ENCODE measurements at regions not wholly inside any gene's neighbourhood (a gene's known extent, or its start where the extent isn't known, plus 50 kb on each side); places are given as distances from the start of the nearest gene placed in this dataset.

DNA sequence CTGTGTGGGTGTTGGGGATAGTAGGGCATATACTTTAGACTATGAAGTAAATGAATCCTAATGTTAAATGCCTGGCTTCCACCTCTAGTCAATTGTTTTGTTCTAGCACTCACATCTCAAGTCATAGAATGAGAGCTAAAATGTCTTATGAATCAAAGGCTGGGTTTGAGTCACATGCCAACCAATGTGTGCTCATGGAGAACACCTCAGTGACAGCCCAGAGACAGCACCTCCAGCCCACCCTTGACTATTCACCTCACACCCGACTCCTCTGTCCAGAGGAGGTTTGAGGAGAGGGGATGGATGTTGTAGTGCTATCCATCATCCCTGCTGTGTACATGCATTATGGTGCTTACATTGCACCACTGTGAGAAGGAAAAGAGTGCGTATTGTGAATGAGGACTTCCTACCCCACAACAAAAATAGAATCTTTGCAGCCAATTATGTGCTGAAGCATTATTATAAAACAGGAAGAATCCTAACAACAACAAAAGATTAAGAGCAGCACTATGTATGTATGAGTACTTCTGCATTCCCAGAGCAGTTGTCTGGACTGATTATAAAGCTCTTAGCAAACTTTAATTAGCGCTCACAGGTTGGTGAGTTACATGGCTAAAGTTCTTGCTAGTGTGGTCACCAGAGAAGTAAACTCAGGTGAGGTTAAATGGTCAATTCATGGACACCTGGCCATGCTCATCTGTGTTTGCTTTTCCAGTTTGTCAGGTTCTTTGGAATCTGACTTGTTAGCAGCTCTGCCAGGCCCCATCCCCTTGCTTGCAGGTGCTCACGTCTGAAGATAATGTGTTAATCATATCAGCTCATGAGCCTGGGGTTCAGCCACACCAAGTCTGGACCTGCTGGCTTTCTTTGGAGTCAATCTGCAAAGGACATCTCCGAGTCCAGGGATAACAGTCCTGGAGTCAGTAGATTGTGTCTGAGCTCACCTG is 55.3 kb upstream of the NABP1 start:
- Histone ChIP-seq H3K4me1 (ENCODE audit: low read depth) (no peaks in the 10 kb centered on the region), H3K9me3 (no peaks in the 10 kb centered on the region), H3K4me3 (no peak overlapping the region), H3K36me3 (ENCODE audit: low read depth) (no peaks in the 10 kb centered on the region)
- ATAC-seq (no peak), DNase-seq (no peak)
- TF ChIP-seq, protein P1, sequence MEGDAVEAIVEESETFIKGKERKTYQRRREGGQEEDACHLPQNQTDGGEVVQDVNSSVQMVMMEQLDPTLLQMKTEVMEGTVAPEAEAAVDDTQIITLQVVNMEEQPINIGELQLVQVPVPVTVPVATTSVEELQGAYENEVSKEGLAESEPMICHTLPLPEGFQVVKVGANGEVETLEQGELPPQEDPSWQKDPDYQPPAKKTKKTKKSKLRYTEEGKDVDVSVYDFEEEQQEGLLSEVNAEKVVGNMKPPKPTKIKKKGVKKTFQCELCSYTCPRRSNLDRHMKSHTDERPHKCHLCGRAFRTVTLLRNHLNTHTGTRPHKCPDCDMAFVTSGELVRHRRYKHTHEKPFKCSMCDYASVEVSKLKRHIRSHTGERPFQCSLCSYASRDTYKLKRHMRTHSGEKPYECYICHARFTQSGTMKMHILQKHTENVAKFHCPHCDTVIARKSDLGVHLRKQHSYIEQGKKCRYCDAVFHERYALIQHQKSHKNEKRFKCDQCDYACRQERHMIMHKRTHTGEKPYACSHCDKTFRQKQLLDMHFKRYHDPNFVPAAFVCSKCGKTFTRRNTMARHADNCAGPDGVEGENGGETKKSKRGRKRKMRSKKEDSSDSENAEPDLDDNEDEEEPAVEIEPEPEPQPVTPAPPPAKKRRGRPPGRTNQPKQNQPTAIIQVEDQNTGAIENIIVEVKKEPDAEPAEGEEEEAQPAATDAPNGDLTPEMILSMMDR (IDR thresholded peaks at IDR 0.05): no peak
- intact Hi-C loops (cut with DNase I, micrococcal nuclease): no loop called here

DNA sequence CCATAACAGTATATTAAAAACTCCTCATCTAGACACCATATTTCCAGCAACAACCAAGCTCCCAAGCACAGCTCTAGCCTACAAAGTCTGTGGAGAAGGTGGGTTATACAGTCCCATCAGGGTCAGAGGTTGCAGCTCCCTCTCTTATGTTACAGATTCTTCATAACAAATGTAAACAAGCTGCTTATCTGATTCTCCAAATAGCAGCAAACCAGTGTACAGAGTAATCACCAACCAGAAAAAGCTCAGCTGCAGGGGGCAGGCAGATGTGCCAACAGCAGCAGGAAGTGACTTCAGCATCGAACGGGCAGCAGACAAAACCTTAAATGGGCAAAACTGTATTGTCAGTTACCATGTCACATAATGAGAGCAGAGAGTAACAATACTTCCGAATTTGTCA is 52.9 kb upstream of the NABP1 start:
- DNase-seq (peak in 1 of 3 donors; percentile 50), ATAC-seq (peak; percentile 71)
- Histone ChIP-seq H3K4me3 (no peak overlapping the region), H3K36me3 (ENCODE audit: low read depth) (no peaks in the 10 kb centered on the region), H3K9me3 (no peaks in the 10 kb centered on the region), H3K4me1 (ENCODE audit: low read depth) (no peaks in the 10 kb centered on the region)
- intact Hi-C loops (cut with DNase I, micrococcal nuclease): no loop called here
- TF ChIP-seq, protein P1 (IDR thresholded peaks at IDR 0.05): no peak

DNA sequence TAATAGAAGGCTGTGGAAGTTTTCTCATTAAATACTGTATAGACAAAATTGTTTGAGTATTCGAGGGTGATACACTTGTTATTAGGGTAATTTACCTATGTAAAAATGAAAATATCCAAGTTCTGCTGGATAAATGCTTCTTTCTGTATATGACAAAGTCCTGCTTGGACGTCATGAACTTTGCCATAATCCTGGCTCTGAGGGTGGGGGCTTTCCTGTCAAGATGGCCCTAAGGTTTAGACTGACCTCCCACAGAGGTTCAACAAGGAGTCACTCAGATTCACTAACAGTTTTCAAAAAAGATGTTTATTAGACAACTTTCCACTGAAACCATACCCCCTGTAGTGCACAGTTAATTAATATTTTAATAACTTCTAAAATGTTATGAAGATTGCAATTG is 52.5 kb upstream of the NABP1 start:
- DNase-seq (no peak), ATAC-seq (no peak)
- intact Hi-C loops (cut with DNase I, micrococcal nuclease): no loop called here
- Histone ChIP-seq H3K4me1 (ENCODE audit: low read depth) (no peaks in the 10 kb centered on the region), H3K9me3 (no peaks in the 10 kb centered on the region), H3K4me3 (no peak overlapping the region), H3K36me3 (ENCODE audit: low read depth) (no peaks in the 10 kb centered on the region)
- TF ChIP-seq, protein P1 (IDR thresholded peaks at IDR 0.05): no peak

DNA sequence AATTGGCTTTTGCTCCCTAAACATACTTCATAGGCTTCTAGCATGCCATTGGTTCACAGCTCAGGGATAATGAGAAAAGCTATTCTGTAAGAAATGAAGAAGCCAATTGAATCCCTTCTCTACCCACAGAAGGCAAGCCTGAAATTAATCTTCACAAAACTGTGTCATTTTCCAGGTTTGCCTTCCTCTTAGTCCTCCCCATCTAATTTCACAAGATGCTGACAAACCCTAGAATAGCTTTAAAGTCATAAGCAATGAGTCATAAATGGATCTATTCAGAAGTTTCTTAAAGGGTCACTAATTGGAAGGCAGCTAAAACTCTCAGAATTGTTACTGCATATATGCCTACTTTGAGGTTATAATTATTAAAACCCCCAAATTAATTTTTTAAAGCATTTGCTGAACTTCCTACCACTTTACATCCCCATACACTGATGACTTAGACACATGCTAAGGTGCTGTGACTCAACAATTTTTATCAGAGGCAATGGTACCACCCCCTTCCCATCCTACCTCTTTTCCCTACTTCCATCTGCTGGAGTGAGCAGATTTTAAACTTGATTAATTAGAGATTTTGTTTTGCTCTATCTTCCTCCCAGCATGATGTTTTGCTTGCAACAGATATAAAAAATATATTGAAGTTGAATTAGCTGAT is 51.3 kb upstream of the NABP1 start:
- Histone ChIP-seq H3K4me3 (no peak overlapping the region), H3K4me1 (ENCODE audit: low read depth) (no peaks in the 10 kb centered on the region), H3K9me3 (no peaks in the 10 kb centered on the region), H3K36me3 (ENCODE audit: low read depth) (no peaks in the 10 kb centered on the region)
- DNase-seq: no peak
- TF ChIP-seq, protein P1 (IDR thresholded peaks at IDR 0.05): no peak
- intact Hi-C loops (cut with DNase I, micrococcal nuclease): no loop called here
- no peak for ATAC-seq

DNA sequence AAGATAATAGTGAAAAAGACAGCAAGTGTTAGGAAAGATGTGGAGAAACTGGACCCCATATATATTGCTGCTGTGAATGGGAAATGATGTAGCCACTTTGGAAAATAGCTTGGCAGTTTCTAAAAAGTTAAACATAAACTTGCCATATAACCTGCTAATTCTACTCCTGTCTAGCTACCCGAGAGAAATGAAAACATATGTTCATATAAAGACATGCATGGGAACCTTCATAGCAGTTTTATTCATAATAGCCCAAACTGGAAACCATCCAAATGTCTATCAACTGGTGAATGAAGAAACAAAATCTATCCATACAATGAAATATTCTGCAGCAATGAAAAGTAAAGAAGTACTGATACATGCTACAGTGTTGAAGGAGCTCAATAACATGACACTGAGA is 50.4 kb upstream of the NABP1 start:
- H3K36me3 ChIP-seq (ENCODE audit: low read depth): no peaks in the 10 kb centered on the region
- intact Hi-C loops (cut with DNase I, micrococcal nuclease): no loop called here
- no peak overlapping the region for H3K4me3 ChIP-seq
- H3K4me1 ChIP-seq (ENCODE audit: low read depth): no peaks in the 10 kb centered on the region
- TF ChIP-seq, protein P1 (IDR thresholded peaks at IDR 0.05): no peak
- DNase-seq (no peak), ATAC-seq (no peak)
- no peaks in the 10 kb centered on the region for H3K9me3 ChIP-seq

All from mucosa of descending colon (tissue), 3 donors.